ENCODE measurements at regions not wholly inside any gene's neighbourhood (a gene's known extent, or its start where the extent isn't known, plus 50 kb on each side); places are given as distances from the start of the nearest gene placed in this dataset.

DNA sequence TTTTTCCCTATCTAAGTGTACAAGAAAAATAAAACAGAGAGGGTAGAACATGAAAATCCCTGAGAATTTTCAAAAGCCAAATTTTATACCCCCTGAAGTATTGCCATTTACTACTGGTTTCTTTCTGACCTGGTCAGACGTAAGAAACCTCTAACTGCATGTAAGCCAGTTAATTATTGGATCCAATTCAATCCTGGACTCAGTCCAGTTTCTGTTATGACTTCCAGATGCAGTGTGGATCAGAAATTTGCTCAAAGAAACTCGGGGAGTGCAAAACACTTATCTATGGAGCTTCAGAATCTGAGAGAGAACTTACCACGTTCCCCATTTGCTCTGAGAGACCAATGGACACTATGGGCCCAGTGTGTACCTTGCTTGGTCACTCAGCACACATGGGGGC lies 383.5 kb downstream of the KLHL4 start:
- no peaks in the 10 kb centered on the region for H3K27me3 ChIP-seq (ENCODE audit: control insufficient read depth in 1 of 2, insufficient read depth in 2 of 2, low read length in 2 of 2)
- H2AFZ ChIP-seq (ENCODE audit: low read length) = peak overlapping the region; percentile 15
- no TSS peak for BruUV-seq (replicated peaks)
- H3K4me2 ChIP-seq (ENCODE audit: low read depth, low read length) = peak overlapping the region; percentile 18; the same call in 1 of the 2 replicates
- H3K9me3 ChIP-seq (ENCODE audit: low read length) = no peaks in the 10 kb centered on the region
- POLR2A ChIA-PET = no interaction called here
- ATAC-seq (no peak), DNase-seq (ENCODE audit: low spot score) (no peak), FAIRE-seq (no peak)
- no peaks in the 10 kb centered on the region for H3K79me2 ChIP-seq (ENCODE audit: insufficient read depth, low read length)
- in situ Hi-C loops (cut with HindIII; ENCODE audit: extremely low pct_ligation_motif_present, low pct_unique_long_range_greater_than_20kb) = no loop called here
- intact Hi-C loops (cut with micrococcal nuclease; ENCODE audit: unreplicated experiment) = no loop called here
- CTCF ChIA-PET (ENCODE audit: low intra/inter-chr PET ratio, low total read pairs) = no interaction called here
- 0 out of 6 replicates have a peak overlapping the region, but pooled peaks of 1 of the 3 experiments have one; percentile 32 for H3K4me3 ChIP-seq (replicated peaks in 1 of 3; ENCODE audit: insufficient read depth in 1 of 3, low read depth in 2 of 3, low read length in 3 of 3)
- no peaks in the 10 kb centered on the region for H4K20me1 ChIP-seq (ENCODE audit: insufficient read depth, low read length)
- no peaks in the 10 kb centered on the region for H3K4me1 ChIP-seq (ENCODE audit: insufficient read depth, low read length)
- no peaks in the 10 kb centered on the region for H3K36me3 ChIP-seq (replicated peaks in 1 of 2; ENCODE audit: control insufficient read depth in 1 of 2, insufficient read depth in 2 of 2, low read length in 2 of 2)
- no peak overlapping the region for H3K27ac ChIP-seq (ENCODE audit: extremely low read length, insufficient read depth, low read length)
- WGBS (ENCODE audit: low lambda C conversion rate) = 0% methylated on average over 1 of the region's 3 CpGs
- no peak overlapping the region for H3K9ac ChIP-seq (ENCODE audit: insufficient read depth, low read depth, low read length)
- TF ChIP-seq ZSCAN22 (CRISPR knock-in tag; IDR thresholded peaks at IDR 0.05) (no peak), DPF2 (CRISPR knock-in tag; IDR thresholded peaks at IDR 0.05; ENCODE audit: borderline replicate concordance, low read depth) (no peak), KAT2B (IDR thresholded peaks at IDR 0.05; ENCODE audit: borderline replicate concordance, low read depth, low read length) (no peak), TBL1XR1 (IDR thresholded peaks at IDR 0.05; ENCODE audit: borderline replicate concordance, low read length, partially characterized antibody) (no peak), SOX13 (IDR thresholded peaks at IDR 0.05) (no peak), SOX13 (CRISPR knock-in tag; conservative IDR thresholded peaks at IDR 0.05 in 1 of 2, IDR thresholded peaks at IDR 0.05 in 1 of 2) (no peak), ZNF629 (CRISPR knock-in tag; conservative IDR thresholded peaks at IDR 0.05) (no peak), ATF7 (IDR thresholded peaks at IDR 0.05) (no peak), ATF7 (CRISPR knock-in tag; IDR thresholded peaks at IDR 0.05) (no peak), TAF15 (IDR thresholded peaks at IDR 0.05; ENCODE audit: low read depth, low read length, poor library complexity, severe bottlenecking) (no peak)
- TF ChIP-seq, protein P1, sequence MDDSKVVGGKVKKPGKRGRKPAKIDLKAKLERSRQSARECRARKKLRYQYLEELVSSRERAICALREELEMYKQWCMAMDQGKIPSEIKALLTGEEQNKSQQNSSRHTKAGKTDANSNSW (CRISPR knock-in tag; IDR thresholded peaks at IDR 0.05; ENCODE audit: borderline replicate concordance) = no peak

All from HepG2 (cell line).